ENCODE measurements at regions not wholly inside any gene's neighbourhood (a gene's known extent, or its start where the extent isn't known, plus 50 kb on each side); places are given as distances from the start of the nearest gene placed in this dataset.

- TF ChIP-seq MAX (IDR thresholded peaks at IDR 0.05; ENCODE audit: insufficient read depth, insufficient read length) = no peak
- TF ChIP-seq FOS (IDR thresholded peaks at IDR 0.05; ENCODE audit: borderline replicate concordance, insufficient read depth, low read length) = no peak
- no peak for TF ChIP-seq POLR2A (IDR thresholded peaks at IDR 0.05; ENCODE audit: low read depth, low read length)
- TF ChIP-seq MYC (IDR thresholded peaks at IDR 0.05; ENCODE audit: low read depth, low read length) = no peak
- no peak for TF ChIP-seq EZH2 (IDR thresholded peaks at IDR 0.05; ENCODE audit: borderline replicate concordance, low read depth, low read length, severe bottlenecking)
- TF ChIP-seq GATA2 (IDR thresholded peaks at IDR 0.05; ENCODE audit: insufficient read depth, insufficient read length, low read depth, low read length) = no peak
- TF ChIP-seq JUN (IDR thresholded peaks at IDR 0.05; ENCODE audit: borderline replicate concordance, insufficient read depth, insufficient read length, low read depth) = no peak
- no peak for TF ChIP-seq CTCF (IDR thresholded peaks at IDR 0.05; ENCODE audit: extremely low read depth in 1 of 2, insufficient read depth in 1 of 2, low read depth in 1 of 2, low read length in 2 of 2)
- no peak for TF ChIP-seq POLR2AphosphoS5 (IDR thresholded peaks at IDR 0.05; ENCODE audit: insufficient read depth, low read depth, low read length)
- H3K4me3 ChIP-seq (replicated peaks in 1 of 3; ENCODE audit: insufficient read depth in 1 of 3, low read depth in 1 of 3, low read length in 3 of 3) = no peak overlapping the region
Observed at GRCh38 chr21:27024971-27025370, 58.1 kb upstream of the ADAMTS5 start.

More at GRCh38 chr21:27024971-27025370, 58.1 kb upstream of the ADAMTS5 start:
- Histone ChIP-seq H3K9me1 (replicated peaks; ENCODE audit: control insufficient read depth, extremely low read depth, insufficient read depth, low read length) (no peaks in the 10 kb centered on the region), H3K9me3 (replicated peaks; ENCODE audit: control insufficient read depth, insufficient read depth, low read length) (no peaks in the 10 kb centered on the region), H3K79me2 (ENCODE audit: control insufficient read depth, insufficient read depth, low read length) (no peaks in the 10 kb centered on the region), H3K4me2 (ENCODE audit: insufficient read depth, low read length) (no peak overlapping the region), H3K36me3 (ENCODE audit: control insufficient read depth in 2 of 2, extremely low read depth in 1 of 2, insufficient read depth in 2 of 2, low read length in 2 of 2) (no peaks in the 10 kb centered on the region), H3K27me3 (ENCODE audit: control insufficient read depth in 2 of 2, insufficient read depth in 2 of 2, low read length in 2 of 2) (no peaks in the 10 kb centered on the region), H3K27ac (ENCODE audit: insufficient read depth, low read depth, low read length) (no peak overlapping the region), H4K20me1 (replicated peaks; ENCODE audit: control insufficient read depth, extremely low read depth, insufficient read depth, low read length) (no peaks in the 10 kb centered on the region), H3K9ac (replicated peaks; ENCODE audit: extremely low read depth, insufficient read depth, low read length) (no peak overlapping the region), H2AFZ (ENCODE audit: low read depth, low read length) (no peak overlapping the region), H3K4me1 (ENCODE audit: control insufficient read depth, extremely low read depth, insufficient read depth, low read length) (no peaks in the 10 kb centered on the region)
- dilution Hi-C loops (cut with MboI; ENCODE audit: extremely low pct_ligation_motif_present, low sequenced_read_pairs) (no loop called here), intact Hi-C loops (cut with micrococcal nuclease) (no loop called here)
- no TSS peak for BruUV-seq (replicated peaks)
- ChIA-PET POLR2A (no interaction called here), CTCF (no interaction called here)
- DNase-seq (ENCODE audit: low read depth, low spot score) (no peak), FAIRE-seq (no peak)
